B cell (primary cell): ENCODE measurements at regions not wholly inside any gene's neighbourhood (a gene's known extent, or its start where the extent isn't known, plus 50 kb on each side); places are given as distances from the start of the nearest gene placed in this dataset.
"Not testable (repeated sequence)": the region's sequence is repeated elsewhere in the genome, so short reads cannot be mapped to it uniquely, and the experiment has no call there.

Experiments used
- CTCF ChIP-seq: fragments of 200-600 bp; IDR thresholded peaks from one replicate; pipeline ENCODE4 v1.8.0; 2022; ENCODE audit warnings: antibody characterized with exemption, mild to moderate bottlenecking
- EZH2 ChIP-seq: IDR thresholded peaks from 2 replicates; pipeline ENCODE4 v1.6.1; 2012; ENCODE audit warnings: borderline replicate concordance, low read depth, mild to moderate bottlenecking, moderate library complexity, low read length; ENCODE audit not compliant: insufficient read depth, poor library complexity, severe bottlenecking

GRCh38 chr15:21029001-21029400 is 162.9 kb upstream of the POTEB2 start:
- TF ChIP-seq CTCF, EZH2: not testable (repeated sequence)
